HG03280 (cell line): ENCODE measurements at regions not wholly inside any gene's neighbourhood (a gene's known extent, or its start where the extent isn't known, plus 50 kb on each side); places are given as distances from the start of the nearest gene placed in this dataset.

Experiments
- ATAC-seq: cut with Tn5 transposase; IDR thresholded peaks from one replicate; pipeline ENCODE4 v1.9.1; 2021; ENCODE audit warnings: mild to moderate bottlenecking, moderate library complexity; ENCODE audit not compliant: unreplicated experiment

GRCh38 chr4:58935332-58935731 is 1825.1 kb upstream of the IGFBP7 start:
- ATAC-seq = no peak

DNA sequence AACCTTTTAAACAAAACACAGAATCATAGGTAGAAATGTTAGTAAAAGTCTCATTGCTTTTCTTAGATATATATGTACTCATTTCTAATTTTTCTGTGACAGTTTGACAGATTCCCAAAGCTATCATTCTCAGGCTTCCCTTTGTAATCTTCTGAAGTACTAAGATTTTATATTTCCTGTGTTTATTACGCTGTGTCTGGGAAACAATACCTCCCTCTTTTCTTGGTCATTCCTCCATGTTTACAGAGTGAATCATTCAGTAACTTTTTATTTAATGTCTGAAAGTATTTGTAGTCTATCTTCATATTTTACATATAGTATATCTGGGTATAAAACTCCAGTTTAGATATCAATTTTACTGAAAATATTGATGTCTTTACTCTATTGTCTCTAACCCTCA is 1826.3 kb upstream of the IGFBP7 start:
- ATAC-seq = no peak

DNA sequence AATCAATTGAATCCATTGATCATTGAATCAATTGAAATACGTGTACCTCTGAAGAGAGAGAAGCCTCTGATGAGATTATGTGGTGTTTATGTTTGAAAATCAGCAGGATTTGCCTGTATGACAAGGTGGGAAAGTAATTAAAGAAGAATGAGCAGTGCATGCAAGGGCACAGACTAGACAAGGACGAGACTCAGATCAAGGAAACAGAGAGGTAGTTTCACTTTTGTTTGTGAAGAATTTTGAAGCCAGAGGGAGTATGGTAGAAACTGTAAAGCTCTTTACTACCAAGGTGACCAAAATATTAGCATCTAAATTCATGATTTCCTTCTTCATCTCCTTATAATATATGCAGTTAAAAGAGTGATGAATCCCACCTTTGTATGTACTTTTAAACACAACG is 1830.0 kb upstream of the IGFBP7 start:
- ATAC-seq = no peak

GRCh38 chr4:58941286-58941685 is 1831.1 kb upstream of the IGFBP7 start:
- ATAC-seq = no peak

DNA sequence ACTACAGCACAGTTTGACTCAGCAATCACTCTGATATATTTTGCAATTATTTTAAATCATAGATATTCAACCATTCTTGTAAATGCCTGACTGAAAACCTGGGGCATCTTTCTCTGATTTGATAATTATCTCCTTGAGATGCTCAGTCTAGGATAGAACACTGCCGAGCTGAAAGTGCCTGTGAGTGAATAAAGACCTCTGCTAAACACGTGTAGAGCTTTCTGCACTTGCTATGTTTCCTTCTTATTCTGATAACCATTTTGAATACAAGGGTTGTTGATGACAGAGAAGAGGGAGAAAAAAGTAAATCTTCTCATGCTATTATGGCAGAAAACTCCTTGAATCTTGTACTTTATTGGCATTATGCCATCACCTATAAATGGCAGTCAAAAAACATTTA is 1843.4 kb upstream of the IGFBP7 start:
- no peak for ATAC-seq

DNA sequence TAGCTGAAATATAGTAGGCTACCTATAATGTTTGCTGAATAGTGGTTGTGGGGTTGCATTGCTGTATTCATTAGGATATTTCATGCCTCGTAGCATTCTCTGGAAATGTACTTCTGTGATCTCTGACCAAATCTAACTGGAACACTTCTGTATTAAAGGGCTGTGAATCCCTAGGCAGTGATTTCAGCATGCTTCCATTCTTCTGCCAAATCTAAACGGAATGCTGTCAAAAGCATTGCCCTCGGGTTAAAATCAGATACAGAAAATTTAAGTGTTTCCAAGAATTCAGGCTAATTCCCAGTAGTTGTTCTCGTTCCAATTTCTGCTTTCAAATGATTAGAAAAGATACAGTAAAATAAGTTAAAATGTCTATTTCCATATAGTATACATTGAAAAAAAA is 1847.5 kb upstream of the IGFBP7 start:
- ATAC-seq = no peak

DNA sequence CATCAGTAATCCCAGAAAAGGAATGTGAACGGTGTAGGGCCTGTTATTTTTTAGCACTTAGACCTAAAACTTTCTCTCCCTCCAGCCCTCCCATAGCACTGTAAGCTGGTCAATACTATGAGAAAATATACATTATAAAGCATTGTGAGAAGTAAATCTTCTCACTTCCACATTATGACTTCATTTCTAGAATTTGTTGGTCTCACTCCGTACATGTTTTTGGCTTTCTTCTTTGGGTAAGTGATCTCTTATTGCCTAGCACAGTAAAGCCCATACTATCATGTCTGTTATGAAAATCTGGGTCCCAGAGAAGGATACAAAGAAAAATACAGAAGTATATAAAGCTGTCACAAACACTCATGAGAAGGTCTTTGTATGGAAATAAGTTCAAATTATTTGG is 1851.1 kb upstream of the IGFBP7 start:
- no peak for ATAC-seq

- no peak for ATAC-seq
Measured at GRCh38 chr4:58961925-58962324, 1851.7 kb upstream of the IGFBP7 start.

DNA sequence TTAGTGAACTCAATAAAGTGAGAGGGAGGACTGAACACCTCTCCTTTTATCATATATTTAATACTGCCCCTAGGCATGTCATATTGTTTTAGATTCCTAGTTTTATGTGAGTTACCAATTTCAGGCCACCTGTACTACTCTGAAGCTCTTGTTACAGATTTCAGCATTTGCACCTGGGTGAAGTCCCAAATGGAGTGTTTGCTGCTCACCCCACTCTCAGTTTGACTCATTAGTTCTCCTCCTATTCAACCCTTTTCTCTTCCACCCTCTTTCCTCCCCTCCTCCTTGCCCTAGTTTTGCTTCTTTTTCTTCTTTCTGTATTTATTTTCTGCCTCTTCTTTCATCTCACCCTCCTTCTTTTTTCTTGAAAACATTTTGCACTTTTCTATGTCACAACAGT is 1852.2 kb upstream of the IGFBP7 start:
- ATAC-seq = no peak

DNA sequence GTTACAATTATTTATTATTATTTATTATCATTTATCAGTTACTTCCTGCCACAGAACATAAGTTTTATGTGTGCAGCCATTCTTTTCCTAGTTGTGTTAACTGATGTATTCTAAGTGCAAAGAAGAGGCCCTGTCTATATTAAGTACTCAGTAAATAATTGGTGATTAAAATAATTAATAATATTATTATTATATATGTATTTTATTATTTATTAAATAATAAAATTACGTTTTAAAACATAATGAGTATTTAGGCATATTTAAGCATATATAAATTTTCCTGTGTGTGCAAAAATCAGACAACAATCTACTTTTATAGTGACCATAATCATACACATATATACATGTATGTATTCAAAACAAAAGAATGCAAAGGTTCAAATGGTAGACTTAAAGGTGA is 1871.6 kb upstream of the IGFBP7 start:
- ATAC-seq = no peak

GRCh38 chr4:58983887-58984286 is 1873.7 kb upstream of the IGFBP7 start:
- no peak for ATAC-seq

- no peak for ATAC-seq
Measured at GRCh38 chr4:59002148-59002547, 1892.0 kb upstream of the IGFBP7 start.

DNA sequence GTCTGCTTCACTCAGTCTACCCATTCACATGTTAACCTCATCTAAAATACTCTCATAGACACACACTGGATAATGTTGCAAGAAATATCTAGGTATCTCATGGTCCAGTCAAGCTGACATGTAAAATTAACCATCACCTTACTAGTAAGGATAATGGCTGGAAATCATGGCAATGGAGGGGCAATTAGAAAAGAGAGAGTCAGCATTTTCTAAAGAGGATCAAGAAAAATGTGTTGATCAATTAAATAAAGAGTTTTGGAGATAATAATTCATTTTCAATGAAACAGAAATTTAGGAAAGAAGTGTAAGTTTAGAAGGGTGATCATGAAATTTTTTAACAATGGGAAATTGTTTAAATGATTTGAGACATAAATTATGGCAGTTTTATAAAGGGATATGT is 1914.1 kb upstream of the IGFBP7 start:
- ATAC-seq = no peak

DNA sequence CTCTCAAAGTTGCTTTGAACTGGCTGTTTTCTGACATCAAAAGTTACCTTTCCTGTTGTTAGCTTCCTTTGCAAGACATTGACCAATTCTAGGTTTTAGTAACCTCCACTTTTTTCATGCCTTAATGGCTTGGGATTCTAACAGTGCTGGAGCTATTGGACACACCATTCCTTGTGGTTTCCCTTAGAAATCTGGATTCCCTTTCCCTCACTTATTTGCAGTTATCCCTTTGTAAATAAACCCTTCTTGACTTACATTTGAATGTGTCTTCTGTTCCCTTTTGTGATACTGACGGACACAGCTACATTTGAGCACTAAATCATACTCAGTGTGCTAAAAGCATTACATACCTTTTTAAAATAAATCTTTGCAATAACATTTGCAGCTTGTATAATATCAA is 1927.6 kb upstream of the IGFBP7 start:
- no peak for ATAC-seq

- ATAC-seq = no peak
Measured at GRCh38 chr4:59039046-59039445, 1928.9 kb upstream of the IGFBP7 start.

DNA sequence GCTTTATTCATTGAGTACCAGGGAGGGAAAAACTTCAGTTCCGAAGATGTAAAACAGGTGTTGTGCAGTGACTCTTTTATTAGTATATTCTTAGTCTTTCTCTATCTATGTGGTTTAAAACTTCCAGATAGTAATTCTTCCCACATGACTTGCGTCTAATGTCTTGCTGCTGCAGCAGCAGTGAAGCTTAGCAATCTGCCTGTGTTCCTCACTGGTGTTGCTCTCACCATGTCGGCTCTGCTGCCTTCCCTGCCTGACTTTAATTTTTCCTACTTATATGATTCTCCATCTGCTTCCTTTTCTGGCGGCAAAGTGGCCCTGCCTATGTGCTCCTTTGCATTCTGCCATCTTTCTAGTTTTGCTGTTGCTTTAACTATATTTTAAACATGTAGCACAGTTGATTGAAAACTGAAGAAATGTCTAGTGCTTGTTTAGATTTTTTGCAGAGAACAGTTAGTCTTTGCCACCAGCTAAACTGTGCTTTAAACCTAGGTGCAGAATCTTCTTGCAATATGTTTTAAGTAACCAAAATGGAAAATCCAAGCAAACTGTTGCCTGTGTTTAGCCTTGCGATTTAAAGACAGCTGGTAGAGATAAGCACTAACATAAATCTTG is 1934.2 kb upstream of the IGFBP7 start:
- ATAC-seq = no peak

DNA sequence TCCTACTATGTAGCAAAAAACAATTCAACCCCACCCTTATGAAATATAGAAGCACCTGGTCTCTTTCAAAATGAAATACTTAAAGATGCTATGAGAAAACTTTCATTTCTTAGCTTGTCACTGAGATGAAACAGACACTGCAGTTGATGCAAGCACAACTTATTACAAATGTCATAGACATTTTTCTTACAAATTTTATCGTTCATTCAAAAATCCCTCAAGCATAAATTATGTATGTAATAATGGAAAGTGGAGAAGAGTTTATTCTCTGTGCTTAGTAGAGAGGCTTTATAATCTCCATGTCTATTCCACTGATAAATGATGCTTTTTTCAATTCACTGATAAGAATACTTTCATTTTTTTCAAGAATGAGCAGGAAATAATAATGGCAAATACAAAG is 1943.9 kb upstream of the IGFBP7 start:
- ATAC-seq = no peak

- ATAC-seq = no peak
Measured at GRCh38 chr4:59057804-59058203, 1947.6 kb upstream of the IGFBP7 start.

DNA sequence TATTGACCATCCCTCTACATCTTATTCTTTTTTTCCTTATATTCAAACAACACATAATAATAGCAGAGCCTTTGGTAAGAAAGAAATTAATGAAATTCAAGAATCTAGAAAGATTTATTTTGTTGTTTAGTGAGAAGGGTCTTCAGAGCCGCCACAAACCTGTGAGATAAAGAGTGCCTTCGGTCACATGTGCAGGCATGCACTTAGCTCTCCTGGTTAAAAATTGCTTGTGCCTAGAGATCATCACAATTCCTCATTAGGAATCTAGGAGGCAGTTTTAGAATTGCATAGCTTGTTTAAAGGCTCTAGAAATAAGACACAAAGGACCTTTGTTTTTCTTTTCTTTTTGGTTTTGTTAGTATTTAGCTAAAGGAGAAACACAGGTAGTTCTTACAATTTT is 1948.4 kb upstream of the IGFBP7 start:
- ATAC-seq = no peak

DNA sequence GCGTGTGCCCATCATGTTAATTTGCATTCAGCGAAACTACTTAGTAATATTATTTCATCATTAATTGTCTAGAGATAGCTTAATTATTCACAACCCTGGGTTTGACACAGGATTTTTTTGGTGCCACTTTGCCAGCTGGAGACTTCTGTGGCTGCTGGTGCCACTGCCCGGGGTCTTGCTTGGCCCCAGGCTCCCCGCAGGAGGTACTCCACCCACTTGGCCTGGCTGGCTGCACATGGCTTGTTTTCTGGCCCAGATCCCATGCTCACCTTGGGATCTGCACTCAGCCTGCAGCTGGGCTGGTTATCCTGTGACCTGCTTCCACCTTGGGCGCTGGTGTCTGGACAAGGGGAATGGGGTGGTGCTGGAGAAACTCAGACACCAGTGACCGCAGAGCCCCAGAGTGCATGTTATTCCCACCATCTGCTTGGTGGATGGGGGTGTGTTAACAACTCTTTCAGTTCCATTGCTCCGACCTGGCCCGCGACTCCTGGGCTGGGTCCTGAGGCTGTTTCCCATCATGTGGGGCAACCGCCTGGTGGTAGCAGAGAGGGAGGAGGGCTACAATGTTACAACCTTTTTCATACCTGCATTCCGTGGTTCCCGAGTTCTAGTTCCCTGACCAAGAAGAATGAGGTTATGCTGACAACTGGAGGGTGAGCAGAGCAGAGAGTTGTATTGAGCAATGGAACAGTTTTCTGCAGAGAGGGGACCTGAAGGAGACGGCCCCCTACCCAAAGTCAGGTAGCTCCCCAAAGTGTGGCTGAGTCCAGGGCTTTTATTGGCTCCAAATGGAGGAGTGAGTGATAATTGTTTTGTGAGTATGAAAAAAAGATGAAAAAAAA is 1950.0 kb upstream of the IGFBP7 start:
- ATAC-seq = no peak

DNA sequence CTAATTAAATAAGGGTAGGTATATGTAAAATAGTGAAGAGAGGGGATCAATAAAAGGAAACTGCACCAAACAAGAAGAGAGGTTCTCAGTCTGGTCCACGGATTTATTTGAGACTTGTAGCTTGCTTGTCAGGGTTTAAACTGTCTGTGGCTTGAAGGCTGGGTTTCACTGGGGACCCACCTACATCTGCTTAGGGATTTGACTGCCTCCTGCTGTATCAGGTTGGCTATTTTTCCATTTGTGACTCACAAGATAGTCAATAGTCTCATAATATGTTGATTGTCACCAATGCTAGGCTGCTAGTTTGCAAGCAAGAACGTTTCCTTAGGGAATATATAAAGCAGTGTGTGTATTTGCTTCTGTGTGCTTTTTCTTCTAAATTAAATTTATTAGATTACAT is 1950.7 kb upstream of the IGFBP7 start:
- ATAC-seq = no peak

DNA sequence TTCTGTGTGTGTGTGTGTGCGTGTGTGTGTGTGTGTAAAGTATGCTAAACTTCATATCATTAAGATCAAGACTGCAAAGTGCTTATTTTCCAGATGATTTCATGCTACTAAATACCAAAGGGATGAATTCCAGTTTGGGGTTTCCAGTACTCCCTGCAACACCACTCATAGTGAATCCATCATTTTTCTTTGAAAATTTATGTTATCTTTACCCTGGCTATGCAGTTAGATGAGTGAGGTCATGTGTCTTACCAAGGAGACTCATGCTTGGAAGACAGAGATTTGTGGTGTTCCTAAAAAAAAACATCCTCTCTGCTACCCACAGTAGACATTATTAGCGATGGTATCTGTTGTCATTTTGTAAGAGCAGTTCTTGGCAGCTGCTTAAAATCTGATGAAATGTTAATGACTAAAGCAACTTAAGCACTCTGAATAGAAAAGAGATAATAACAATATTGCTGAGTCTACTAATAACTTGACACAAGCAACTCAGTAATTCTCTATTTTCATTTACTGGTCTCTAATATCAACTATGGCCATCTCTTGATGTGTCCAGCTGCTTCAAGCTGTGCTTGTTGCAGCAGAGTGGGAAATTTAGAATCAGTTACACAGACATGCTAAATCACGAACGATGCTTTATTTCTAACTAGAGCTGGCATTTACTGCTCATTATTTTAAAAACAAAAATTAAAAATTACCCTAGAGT is 1953.0 kb upstream of the IGFBP7 start:
- ATAC-seq = no peak
